Ovary (tissue), 3 donors: ENCODE measurements at regions not wholly inside any gene's neighbourhood (a gene's known extent, or its start where the extent isn't known, plus 50 kb on each side); places are given as distances from the start of the nearest gene placed in this dataset.

Experiments used
- EP300 ChIP-seq: sonication (generic); formaldehyde crosslinking; IDR thresholded peaks from one replicate; pipeline ENCODE4 v1.6.1; 2017; ENCODE audit warnings: antibody characterized with exemption
- TF ChIP-seq, protein P1 (sequence below), 3 donors: fragments of 450-650 bp in 2 of 3; fragments of 200-600 bp in 1 of 3; IDR thresholded peaks; one replicate each; pipeline versions ENCODE4 v1.5.1 to v1.8.0; 2016 to 2022; ENCODE audit warnings: antibody characterized with exemption in 3 of 3, mild to moderate bottlenecking in 1 of 3
- donor health status: DM: no; HTN: no; CAD: no.

DNA sequence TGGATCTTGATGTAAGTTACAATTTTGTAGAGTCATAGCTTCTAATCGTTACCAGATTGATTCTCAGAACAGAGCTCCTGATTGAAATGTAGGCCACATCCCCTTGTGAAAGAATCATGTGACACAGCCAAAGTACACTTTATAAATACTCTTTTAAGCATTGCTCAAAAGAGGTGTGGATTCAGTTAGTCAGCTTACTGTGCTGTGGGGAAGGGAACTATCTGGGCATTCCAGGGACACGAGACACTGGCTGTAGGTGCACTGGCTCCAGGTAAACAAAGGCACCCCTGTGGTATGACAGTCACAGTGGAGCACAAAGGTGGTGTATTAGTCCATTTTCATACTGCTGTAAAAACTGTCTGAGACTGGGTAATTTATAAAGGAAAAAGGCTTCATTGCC, 222.8 kb downstream of the LIG4 start:
- TF ChIP-seq, protein P1, sequence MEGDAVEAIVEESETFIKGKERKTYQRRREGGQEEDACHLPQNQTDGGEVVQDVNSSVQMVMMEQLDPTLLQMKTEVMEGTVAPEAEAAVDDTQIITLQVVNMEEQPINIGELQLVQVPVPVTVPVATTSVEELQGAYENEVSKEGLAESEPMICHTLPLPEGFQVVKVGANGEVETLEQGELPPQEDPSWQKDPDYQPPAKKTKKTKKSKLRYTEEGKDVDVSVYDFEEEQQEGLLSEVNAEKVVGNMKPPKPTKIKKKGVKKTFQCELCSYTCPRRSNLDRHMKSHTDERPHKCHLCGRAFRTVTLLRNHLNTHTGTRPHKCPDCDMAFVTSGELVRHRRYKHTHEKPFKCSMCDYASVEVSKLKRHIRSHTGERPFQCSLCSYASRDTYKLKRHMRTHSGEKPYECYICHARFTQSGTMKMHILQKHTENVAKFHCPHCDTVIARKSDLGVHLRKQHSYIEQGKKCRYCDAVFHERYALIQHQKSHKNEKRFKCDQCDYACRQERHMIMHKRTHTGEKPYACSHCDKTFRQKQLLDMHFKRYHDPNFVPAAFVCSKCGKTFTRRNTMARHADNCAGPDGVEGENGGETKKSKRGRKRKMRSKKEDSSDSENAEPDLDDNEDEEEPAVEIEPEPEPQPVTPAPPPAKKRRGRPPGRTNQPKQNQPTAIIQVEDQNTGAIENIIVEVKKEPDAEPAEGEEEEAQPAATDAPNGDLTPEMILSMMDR (IDR thresholded peaks at IDR 0.05): no peak
- TF ChIP-seq EP300: no peak
